SK-N-MC (cell line): ENCODE measurements at regions not wholly inside any gene's neighbourhood (a gene's known extent, or its start where the extent isn't known, plus 50 kb on each side); places are given as distances from the start of the nearest gene placed in this dataset.

Experiments used
- EZH2 ChIP-seq: fragments of 200-600 bp; sonication (generic); IDR thresholded peaks from one replicate; pipeline ENCODE4 v1.6.1; 2017; ENCODE audit warnings: antibody characterized with exemption
- FOXP2 ChIP-seq: optimal IDR thresholded peaks from 2 replicates; pipeline ENCODE3; 2011; ENCODE audit warnings: mild to moderate bottlenecking, moderate library complexity; ENCODE audit not compliant: insufficient read depth; ENCODE audit errors: extremely low read length, control extremely low read depth
- POLR2AphosphoS5 ChIP-seq: IDR thresholded peaks from 2 replicates; pipeline ENCODE4 v1.6.1; 2012; ENCODE audit warnings: mild to moderate bottlenecking, low read depth, low read length, borderline replicate concordance

GRCh38 chr5:40405996-40406740 lies 273.5 kb upstream of the PTGER4 start:
- TF ChIP-seq EZH2, result no peak
- no peak for TF ChIP-seq POLR2AphosphoS5
- TF ChIP-seq FOXP2, result no peak
